Esophagus squamous epithelium (tissue), 4 donors: ENCODE measurements at regions not wholly inside any gene's neighbourhood (a gene's known extent, or its start where the extent isn't known, plus 50 kb on each side); places are given as distances from the start of the nearest gene placed in this dataset.

Experiments used
- POLR2A ChIP-seq, 4 donors: fragments of 450-650 bp; IDR thresholded peaks; one replicate each; pipeline ENCODE4 v1.6.1; 2017; ENCODE audit warnings: antibody characterized with exemption in 4 of 4, mild to moderate bottlenecking in 4 of 4, moderate library complexity in 3 of 4
- TF ChIP-seq, protein P1 (sequence below), 6 experiments: fragments of 450-650 bp in 4 of 6; fragments of 200-600 bp in 2 of 6; sonication (generic) in 2 of 6; IDR thresholded peaks; one replicate each; pipeline ENCODE4 v1.5.1; 2016 to 2019; ENCODE audit warnings: antibody characterized with exemption in 6 of 6, mild to moderate bottlenecking in 4 of 6, moderate library complexity in 4 of 6

GRCh38 chr2:225097035-225097434 is 54.8 kb upstream of the DOCK10 start:
- TF ChIP-seq, protein P1, sequence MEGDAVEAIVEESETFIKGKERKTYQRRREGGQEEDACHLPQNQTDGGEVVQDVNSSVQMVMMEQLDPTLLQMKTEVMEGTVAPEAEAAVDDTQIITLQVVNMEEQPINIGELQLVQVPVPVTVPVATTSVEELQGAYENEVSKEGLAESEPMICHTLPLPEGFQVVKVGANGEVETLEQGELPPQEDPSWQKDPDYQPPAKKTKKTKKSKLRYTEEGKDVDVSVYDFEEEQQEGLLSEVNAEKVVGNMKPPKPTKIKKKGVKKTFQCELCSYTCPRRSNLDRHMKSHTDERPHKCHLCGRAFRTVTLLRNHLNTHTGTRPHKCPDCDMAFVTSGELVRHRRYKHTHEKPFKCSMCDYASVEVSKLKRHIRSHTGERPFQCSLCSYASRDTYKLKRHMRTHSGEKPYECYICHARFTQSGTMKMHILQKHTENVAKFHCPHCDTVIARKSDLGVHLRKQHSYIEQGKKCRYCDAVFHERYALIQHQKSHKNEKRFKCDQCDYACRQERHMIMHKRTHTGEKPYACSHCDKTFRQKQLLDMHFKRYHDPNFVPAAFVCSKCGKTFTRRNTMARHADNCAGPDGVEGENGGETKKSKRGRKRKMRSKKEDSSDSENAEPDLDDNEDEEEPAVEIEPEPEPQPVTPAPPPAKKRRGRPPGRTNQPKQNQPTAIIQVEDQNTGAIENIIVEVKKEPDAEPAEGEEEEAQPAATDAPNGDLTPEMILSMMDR (IDR thresholded peaks at IDR 0.05): no peak
- TF ChIP-seq POLR2A (IDR thresholded peaks at IDR 0.05): no peak
